GM23338 (cell line): ENCODE measurements at regions not wholly inside any gene's neighbourhood (a gene's known extent, or its start where the extent isn't known, plus 50 kb on each side); places are given as distances from the start of the nearest gene placed in this dataset.

ENCODE experiments used
- CTCF ChIP-seq, 2 experiments: fragments of 200-600 bp in 1 of 2; sonication (generic) in 1 of 2; conservative IDR thresholded peaks; 2 replicates each; pipeline versions ENCODE4 v1.5.1 to v1.6.1; 2016 to 2017; ENCODE audit warnings: antibody characterized with exemption in 2 of 2, low read depth in 2 of 2, mild to moderate bottlenecking in 2 of 2, moderate library complexity in 1 of 2
- EZH2phosphoT487 ChIP-seq: fragments of 200-600 bp; sonication (generic); IDR thresholded peaks from one replicate; pipeline ENCODE4 v1.8.1; 2018; ENCODE audit warnings: antibody characterized with exemption; ENCODE audit not compliant: unreplicated experiment
- JUNB ChIP-seq: IDR thresholded peaks from one replicate; pipeline ENCODE4 v1.6.1; 2016; ENCODE audit warnings: antibody characterized with exemption; ENCODE audit not compliant: unreplicated experiment
- NANOG ChIP-seq: IDR thresholded peaks from 2 replicates; pipeline ENCODE4 v1.6.1; 2016; ENCODE audit warnings: antibody characterized with exemption, borderline replicate concordance
- POLR2AphosphoS5 ChIP-seq: IDR thresholded peaks from 2 replicates; pipeline ENCODE4 v1.6.1; 2016; ENCODE audit warnings: antibody characterized with exemption, low read depth
- REST ChIP-seq: IDR thresholded peaks from one replicate; pipeline ENCODE4 v1.6.1; 2018; ENCODE audit warnings: antibody characterized with exemption; ENCODE audit not compliant: unreplicated experiment

- no peak for TF ChIP-seq CTCF (conservative IDR thresholded peaks at IDR 0.05; ENCODE audit: low read depth in 2 of 2)
- no peak for TF ChIP-seq EZH2phosphoT487
- no peak for TF ChIP-seq JUNB
- no peak for TF ChIP-seq POLR2AphosphoS5
- no peak for TF ChIP-seq NANOG
- no peak for TF ChIP-seq REST
Observed at GRCh38 chr13:54184576-54184975, 1156.0 kb downstream of the OLFM4 start.
